A673 (cell line): ENCODE measurements at regions not wholly inside any gene's neighbourhood (a gene's known extent, or its start where the extent isn't known, plus 50 kb on each side); places are given as distances from the start of the nearest gene placed in this dataset.

Experiments
- BruUV-seq: library from RNA; stranded (reverse); fragments of 400-500 nt; replicated peaks from 2 replicates; lab custom pipeline; 2021; lab: Mats Ljungman, UMichigan
- CTCF ChIA-PET: fragments of 300-600 bp; sonication (Branson Sonifier 250); formaldehyde crosslinking; loops from one replicate; lab custom pipeline; 2022; ENCODE audit warnings: antibody characterized with exemption; lab: Charles Lee
- POLR2A ChIA-PET: fragments of 300-600 bp; sonication (Branson Sonifier 250); formaldehyde crosslinking; loops from one replicate; lab custom pipeline; 2022; ENCODE audit warnings: antibody characterized with exemption; ENCODE audit not compliant: low non-redundant PET; lab: Charles Lee
- DNase-seq: peaks from one replicate; pipeline ENCODE4 v3.0.0-alpha.2; 2015; ENCODE audit warnings: low spot score
- H3K27ac ChIP-seq: fragments of 200-600 bp; sonication (generic); 2 replicates; pipeline ENCODE4 v1.5.1; 2016; ENCODE audit warnings: mixed run types, low read depth, mild to moderate bottlenecking, mixed read lengths, antibody characterized with exemption, low read length; ENCODE audit not compliant: poor library complexity, severe bottlenecking
- H3K27me3 ChIP-seq: fragments of 200-600 bp; sonication (generic); replicated peaks from 2 replicates; pipeline ENCODE4 v1.6.1; 2017; ENCODE audit warnings: mixed run types, low read depth, mild to moderate bottlenecking, mixed read lengths, antibody characterized with exemption, low read length; ENCODE audit not compliant: insufficient read depth, poor library complexity
- H3K36me3 ChIP-seq: fragments of 200-600 bp; sonication (generic); 2 replicates; pipeline ENCODE4 v1.6.1; 2016; ENCODE audit warnings: mixed run types, mild to moderate bottlenecking, mixed read lengths, antibody characterized with exemption, low read length; ENCODE audit not compliant: insufficient read depth, poor library complexity, severe bottlenecking
- H3K4me1 ChIP-seq: fragments of 200-600 bp; sonication (generic); 2 replicates; pipeline ENCODE4 v1.6.1; 2017; ENCODE audit warnings: mixed run types, mild to moderate bottlenecking, mixed read lengths, antibody characterized with exemption, low read length; ENCODE audit not compliant: insufficient read depth, poor library complexity, severe bottlenecking
- H3K4me3 ChIP-seq: fragments of 200-600 bp; sonication (generic); 2 replicates; pipeline ENCODE4 v1.5.1; 2016; ENCODE audit warnings: low read depth, mixed run types, mild to moderate bottlenecking, mixed read lengths, low read length; ENCODE audit not compliant: poor library complexity, severe bottlenecking
- H3K9me3 ChIP-seq: fragments of 200-600 bp; sonication (generic); 2 replicates; pipeline ENCODE4 v1.6.1; 2016; ENCODE audit warnings: mixed run types, low read depth, mild to moderate bottlenecking, mixed read lengths, antibody characterized with exemption, low read length; ENCODE audit not compliant: poor library complexity, severe bottlenecking
- EZH2 ChIP-seq: fragments of 200-600 bp; sonication (generic); IDR thresholded peaks from 2 replicates; pipeline ENCODE4 v1.6.1; 2017; ENCODE audit warnings: borderline replicate concordance, low read depth, mild to moderate bottlenecking, mixed read lengths, antibody characterized with exemption, low read length; ENCODE audit not compliant: poor library complexity, severe bottlenecking
- intact Hi-C: fragments of 100-400 bp; cut with micrococcal nuclease; formaldehyde crosslinking; loops from one replicate; pipeline ENCODE4 v1.10.0; 2022; ENCODE audit not compliant: unreplicated experiment
- TF ChIP-seq, protein P1 (sequence below): fragments of 300-800, 200-600 bp; sonication (generic); conservative IDR thresholded peaks from 2 replicates; pipeline ENCODE4 v1.5.1; 2017; ENCODE audit warnings: low read depth, mild to moderate bottlenecking, antibody characterized with exemption, low read length, moderate library complexity, mixed read lengths

DNA sequence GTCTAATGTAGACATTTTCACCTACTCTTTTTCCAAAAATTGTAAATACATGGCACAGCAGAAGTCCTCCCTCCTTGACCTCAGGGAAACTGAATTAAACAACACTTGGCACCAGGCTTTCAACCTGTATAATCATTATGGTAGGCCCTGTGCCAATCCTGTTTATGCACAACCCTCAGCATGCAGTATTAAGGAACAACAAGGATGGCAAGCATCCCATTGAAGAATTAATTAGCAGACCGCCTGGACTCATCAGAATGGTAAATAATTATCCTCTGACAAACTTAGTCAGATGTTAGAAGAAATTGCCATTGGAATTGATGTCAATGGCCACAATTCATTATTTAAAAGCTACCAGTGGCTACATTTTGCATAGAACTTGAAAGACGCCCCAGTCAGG lies 66.3 kb upstream of the GALNT5 start:
- no TSS peak for BruUV-seq
- TF ChIP-seq, protein P1, sequence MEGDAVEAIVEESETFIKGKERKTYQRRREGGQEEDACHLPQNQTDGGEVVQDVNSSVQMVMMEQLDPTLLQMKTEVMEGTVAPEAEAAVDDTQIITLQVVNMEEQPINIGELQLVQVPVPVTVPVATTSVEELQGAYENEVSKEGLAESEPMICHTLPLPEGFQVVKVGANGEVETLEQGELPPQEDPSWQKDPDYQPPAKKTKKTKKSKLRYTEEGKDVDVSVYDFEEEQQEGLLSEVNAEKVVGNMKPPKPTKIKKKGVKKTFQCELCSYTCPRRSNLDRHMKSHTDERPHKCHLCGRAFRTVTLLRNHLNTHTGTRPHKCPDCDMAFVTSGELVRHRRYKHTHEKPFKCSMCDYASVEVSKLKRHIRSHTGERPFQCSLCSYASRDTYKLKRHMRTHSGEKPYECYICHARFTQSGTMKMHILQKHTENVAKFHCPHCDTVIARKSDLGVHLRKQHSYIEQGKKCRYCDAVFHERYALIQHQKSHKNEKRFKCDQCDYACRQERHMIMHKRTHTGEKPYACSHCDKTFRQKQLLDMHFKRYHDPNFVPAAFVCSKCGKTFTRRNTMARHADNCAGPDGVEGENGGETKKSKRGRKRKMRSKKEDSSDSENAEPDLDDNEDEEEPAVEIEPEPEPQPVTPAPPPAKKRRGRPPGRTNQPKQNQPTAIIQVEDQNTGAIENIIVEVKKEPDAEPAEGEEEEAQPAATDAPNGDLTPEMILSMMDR: no peak
- no peak for TF ChIP-seq EZH2
- ChIA-PET CTCF (no interaction called here), POLR2A (no interaction called here)
- Histone ChIP-seq H3K4me3 (no peak overlapping the region), H3K4me1 (no peaks in the 10 kb centered on the region), H3K27me3 (no peaks in the 10 kb centered on the region), H3K27ac (no peak overlapping the region), H3K36me3 (no peaks in the 10 kb centered on the region), H3K9me3 (no peaks in the 10 kb centered on the region)
- no peak for DNase-seq
- intact Hi-C loops: loop anchor here (5.0 kb wide), 3 partner anchors 299 to 849 kb away; no protein-coding TSS in a partner anchor

GRCh38 chr2:157192445-157193423 lies 64.8 kb upstream of the GALNT5 start:
- H3K4me1 ChIP-seq: no peaks in the 10 kb centered on the region
- H3K27ac ChIP-seq: no peak overlapping the region
- ChIA-PET CTCF (interaction anchor here (0.7 kb wide), 1 partner anchor 256 kb away, joined by 3 read pairs; no protein-coding TSS in a partner anchor), POLR2A (no interaction called here)
- H3K9me3 ChIP-seq: no peaks in the 10 kb centered on the region
- DNase-seq: no peak
- TF ChIP-seq EZH2: no peak
- TF ChIP-seq, protein P1: no peak
- no peak overlapping the region for H3K4me3 ChIP-seq
- no TSS peak for BruUV-seq
- no peaks in the 10 kb centered on the region for H3K27me3 ChIP-seq
- no peaks in the 10 kb centered on the region for H3K36me3 ChIP-seq
- intact Hi-C loops: loop anchor here (5.0 kb wide), 3 partner anchors 300 to 850 kb away; no protein-coding TSS in a partner anchor

- H3K27me3 ChIP-seq: no peaks in the 10 kb centered on the region
- intact Hi-C loops: loop anchor here (5.0 kb wide), 3 partner anchors 301 to 851 kb away; no protein-coding TSS in a partner anchor
- H3K4me3 ChIP-seq: no peak overlapping the region
- H3K4me1 ChIP-seq: no peaks in the 10 kb centered on the region
- no peaks in the 10 kb centered on the region for H3K9me3 ChIP-seq
- H3K27ac ChIP-seq: no peak overlapping the region
- CTCF ChIA-PET: interaction anchor here (0.6 to 1.0 kb wide), 3 partner anchors 10 to 374 kb away, joined by 3 to 13 read pairs (median 3); no protein-coding TSS in a partner anchor
- no peak for TF ChIP-seq EZH2
- TF ChIP-seq, protein P1: no peak
- no peaks in the 10 kb centered on the region for H3K36me3 ChIP-seq
- POLR2A ChIA-PET: no interaction called here
- DNase-seq: no peak
- BruUV-seq: no TSS peak
Measured at GRCh38 chr2:157193461-157193860, 64.0 kb upstream of the GALNT5 start.
